H1 (cell line): ENCODE measurements at regions not wholly inside any gene's neighbourhood (a gene's known extent, or its start where the extent isn't known, plus 50 kb on each side); places are given as distances from the start of the nearest gene placed in this dataset.

Source experiments
- CTCF ChIA-PET: fragments of 300-600 bp; sonication (Branson Sonifier 250); formaldehyde crosslinking; loops from one replicate; lab custom pipeline; 2021; ENCODE audit not compliant: partially characterized antibody; lab: Charles Lee
- POLR2A ChIA-PET: fragments of 300-600 bp; sonication (Branson Sonifier 250); formaldehyde crosslinking; loops from one replicate; lab custom pipeline; 2021; ENCODE audit warnings: inconsistent platforms; ENCODE audit not compliant: partially characterized antibody; lab: Charles Lee
- DNase-seq, 2 experiments: peaks; one replicate each; pipeline versions ENCODE4 v3.0.0 to v3.0.0-alpha.2; 2010 to 2022; ENCODE audit warnings: low spot score in 2 of 2, low read depth in 1 of 2, mixed read lengths in 1 of 2
- FAIRE-seq: peaks from 2 replicates; lab custom pipeline; 2011; peaks lifted over from hg19 to GRCh38; lab: Jason Lieb, UNC
- H2AFZ ChIP-seq: 2 replicates; pipeline ENCODE4 v1.8.1; 2012; ENCODE audit warnings: low read length, inconsistent platforms
- H2AK5ac ChIP-seq: 2 replicates; pipeline ENCODE4 v1.6.1; 2013; ENCODE audit warnings: low read depth, low read length
- H2BK120ac ChIP-seq: replicated peaks from 2 replicates; pipeline ENCODE3; 2013; ENCODE audit warnings: low read depth, low read length, inconsistent platforms
- H2BK12ac ChIP-seq: 2 replicates; pipeline ENCODE4 v1.6.1; 2013; ENCODE audit warnings: low read depth, low read length
- H2BK15ac ChIP-seq: 2 replicates; pipeline ENCODE4 v1.6.1; 2013; ENCODE audit warnings: low read length
- H2BK20ac ChIP-seq: 2 replicates; pipeline ENCODE4 v1.6.1; 2013; ENCODE audit warnings: low read length
- H2BK5ac ChIP-seq: 2 replicates; pipeline ENCODE4 v1.6.1; 2013; ENCODE audit warnings: low read depth, low read length
- H3K14ac ChIP-seq: 2 replicates; pipeline ENCODE4 v1.6.1; 2013; ENCODE audit warnings: inconsistent platforms; ENCODE audit not compliant: insufficient read length
- H3K18ac ChIP-seq: 2 replicates; pipeline ENCODE4 v1.6.1; 2013; ENCODE audit warnings: low read length; ENCODE audit errors: extremely low read depth
- H3K23ac ChIP-seq: 2 replicates; pipeline ENCODE4 v1.6.1; 2013; ENCODE audit warnings: inconsistent platforms; ENCODE audit not compliant: insufficient read length
- H3K23me2 ChIP-seq: 2 replicates; pipeline ENCODE4 v1.6.1; 2013; ENCODE audit warnings: low read depth, low read length
- H3K27ac ChIP-seq: 2 replicates; pipeline ENCODE4 v1.6.1; 2011; ENCODE audit warnings: low read depth, low read length, inconsistent platforms
- H3K27me3 ChIP-seq, 4 experiments: replicated peaks in 1 of 4; 1 replicate in 1 of 4; 2 replicates in 3 of 4; pipeline versions ENCODE4 v1.6.1 to v1.8.1; 2011 to 2013; ENCODE audit warnings: low read length in 3 of 4, mild to moderate bottlenecking in 3 of 4, inconsistent platforms in 2 of 4, mixed read lengths in 2 of 4, moderate library complexity in 1 of 4; ENCODE audit not compliant: control insufficient read depth in 3 of 4, insufficient read depth in 3 of 4; ENCODE audit errors: extremely low read depth in 1 of 4
- H3K36me3 ChIP-seq, 4 experiments: 2 replicates each; pipeline versions ENCODE4 v1.6.1 to v1.8.1; 2011 to 2013; ENCODE audit warnings: mild to moderate bottlenecking in 4 of 4, low read length in 3 of 4, moderate library complexity in 2 of 4, control low read depth in 1 of 4, inconsistent platforms in 1 of 4; ENCODE audit not compliant: insufficient read depth in 4 of 4, control insufficient read depth in 2 of 4
- H3K4ac ChIP-seq: replicated peaks from 2 replicates; pipeline ENCODE3; 2013; ENCODE audit warnings: low read length, low read depth, mixed read lengths, inconsistent platforms; ENCODE audit not compliant: insufficient read length
- H3K4me1 ChIP-seq, 4 experiments: replicated peaks in 1 of 4; 1 replicate in 1 of 4; 2 replicates in 3 of 4; pipeline versions ENCODE4 v1.6.1 to v1.8.1; 2011 to 2013; ENCODE audit warnings: low read length in 3 of 4, inconsistent platforms in 2 of 4, mixed read lengths in 1 of 4; ENCODE audit not compliant: insufficient read depth in 4 of 4, control insufficient read depth in 3 of 4
- H3K4me2 ChIP-seq, 2 experiments: 2 replicates each; pipeline versions ENCODE4 v1.6.1 to v1.8.1; 2011 to 2013; ENCODE audit warnings: low read depth in 2 of 2, low read length in 2 of 2, control low read depth in 1 of 2, inconsistent platforms in 1 of 2, mild to moderate bottlenecking in 1 of 2; ENCODE audit not compliant: insufficient read depth in 1 of 2
- H3K4me3 ChIP-seq, 4 experiments: fragments of 200-600, 300-600 bp in 1 of 4; sonication (generic), shearing (Covaris generic), sonication (Bioruptor Twin) in 1 of 4; 2 replicates each; pipeline versions ENCODE4 v1.5.1 to v1.8.1; 2011 to 2016; ENCODE audit warnings: low read length in 4 of 4, low read depth in 3 of 4, control low read depth in 2 of 4, inconsistent platforms in 2 of 4, mild to moderate bottlenecking in 2 of 4, mixed read lengths in 1 of 4, moderate library complexity in 1 of 4; ENCODE audit not compliant: insufficient read depth in 2 of 4; ENCODE audit errors: extremely low read depth in 1 of 4
- H3K56ac ChIP-seq: replicated peaks from 2 replicates; pipeline ENCODE3; 2013; ENCODE audit warnings: low read depth, mild to moderate bottlenecking, mixed read lengths, low read length, inconsistent platforms; ENCODE audit not compliant: insufficient read length
- H3K79me1 ChIP-seq: 2 replicates; pipeline ENCODE4 v1.6.1; 2013; ENCODE audit warnings: low read depth, low read length, control low read depth
- H3K79me2 ChIP-seq, 2 experiments: 2 replicates each; pipeline versions ENCODE4 v1.6.1 to v1.8.1; 2012 to 2013; ENCODE audit warnings: low read length in 2 of 2, mild to moderate bottlenecking in 2 of 2, inconsistent platforms in 1 of 2; ENCODE audit not compliant: insufficient read depth in 2 of 2, control insufficient read depth in 1 of 2
- H3K9ac ChIP-seq, 4 experiments: replicated peaks in 1 of 4; 1 replicate in 1 of 4; 2 replicates in 3 of 4; pipeline versions ENCODE4 v1.6.1 to v1.8.1; 2011 to 2013; ENCODE audit warnings: low read depth in 3 of 4, low read length in 3 of 4, control low read depth in 2 of 4, mild to moderate bottlenecking in 2 of 4, moderate library complexity in 2 of 4, inconsistent platforms in 1 of 4; ENCODE audit errors: extremely low read depth in 1 of 4
- H3K9me3 ChIP-seq, 2 experiments: 2 replicates each; pipeline versions ENCODE4 v1.6.1 to v1.8.1; 2012 to 2013; ENCODE audit warnings: mild to moderate bottlenecking in 2 of 2, moderate library complexity in 2 of 2, control low read depth in 1 of 2, inconsistent platforms in 1 of 2, low read depth in 1 of 2, low read length in 1 of 2, mixed read lengths in 1 of 2; ENCODE audit not compliant: insufficient read depth in 2 of 2
- H4K20me1 ChIP-seq, 2 experiments: replicated peaks in 1 of 2; 2 replicates each; pipeline versions ENCODE3 to v1.8.1; 2011 to 2013; ENCODE audit warnings: inconsistent platforms in 2 of 2, low read length in 2 of 2, mild to moderate bottlenecking in 1 of 2; ENCODE audit not compliant: insufficient read depth in 2 of 2, control insufficient read depth in 1 of 2
- H4K5ac ChIP-seq: 2 replicates; pipeline ENCODE4 v1.6.1; 2013; ENCODE audit warnings: low read length, low read depth, mixed read lengths, inconsistent platforms; ENCODE audit not compliant: insufficient read length
- H4K8ac ChIP-seq: 2 replicates; pipeline ENCODE4 v1.8.0; 2013; ENCODE audit warnings: mild to moderate bottlenecking, moderate library complexity, low read length, inconsistent platforms; ENCODE audit not compliant: insufficient read depth; ENCODE audit errors: extremely low read depth
- H4K91ac ChIP-seq: replicated peaks from 2 replicates; pipeline ENCODE3; 2013; ENCODE audit warnings: low read length, mixed read lengths, inconsistent platforms; ENCODE audit not compliant: insufficient read length
- ATF2 ChIP-seq: IDR thresholded peaks from 2 replicates; pipeline ENCODE4 v1.6.1; 2012; ENCODE audit warnings: low read length, inconsistent platforms
- BCL11A ChIP-seq, 2 experiments: IDR thresholded peaks; one replicate each; pipeline ENCODE4 v1.6.1; 2011; ENCODE audit warnings: low read depth in 2 of 2, low read length in 2 of 2, mild to moderate bottlenecking in 2 of 2
- BRCA1 ChIP-seq: IDR thresholded peaks from 2 replicates; pipeline ENCODE4 v1.6.1; 2012; ENCODE audit warnings: low read depth, low read length, improper control_type of control experiment
- CHD2 ChIP-seq: IDR thresholded peaks from 2 replicates; pipeline ENCODE4 v1.6.1; 2012; ENCODE audit warnings: low read length, improper control_type of control experiment
- CTBP2 ChIP-seq: IDR thresholded peaks from 2 replicates; pipeline ENCODE4 v1.7.0; 2011; ENCODE audit warnings: borderline replicate concordance, mild to moderate bottlenecking, moderate library complexity, mixed read lengths, low read length; ENCODE audit not compliant: insufficient read depth, insufficient read length
- EZH2 ChIP-seq: fragments of 200-600 bp; sonication (generic); IDR thresholded peaks from 2 replicates; pipeline ENCODE4 v1.7.1; 2012; ENCODE audit warnings: low read depth, mild to moderate bottlenecking, moderate library complexity, low read length, inconsistent platforms; ENCODE audit not compliant: severe bottlenecking
- HDAC2 ChIP-seq, 2 experiments: fragments of 300-600 bp in 1 of 2; sonication (generic) in 1 of 2; IDR thresholded peaks; 2 replicates each; pipeline ENCODE4 v1.6.1; 2011 to 2012; ENCODE audit warnings: low read depth in 2 of 2, low read length in 2 of 2, mild to moderate bottlenecking in 2 of 2, moderate library complexity in 2 of 2, borderline replicate concordance in 1 of 2, inconsistent platforms in 1 of 2
- KDM4A ChIP-seq: IDR thresholded peaks from one replicate; pipeline ENCODE4 v1.7.1; 2012; ENCODE audit warnings: low read depth, mild to moderate bottlenecking, moderate library complexity, low read length, inconsistent platforms; ENCODE audit not compliant: severe bottlenecking
- RAD21 ChIP-seq, 2 experiments: IDR thresholded peaks in 1 of 2; conservative IDR thresholded peaks in 1 of 2; 2 replicates each; pipeline ENCODE4 v1.6.1; 2011; ENCODE audit warnings: low read depth in 2 of 2, low read length in 2 of 2, improper control_type of control experiment in 1 of 2, inconsistent platforms in 1 of 2, mild to moderate bottlenecking in 1 of 2, moderate library complexity in 1 of 2
- TF ChIP-seq, protein P1 (sequence below): IDR thresholded peaks from 2 replicates; pipeline ENCODE4 v1.6.1; 2011; ENCODE audit warnings: low read depth, mild to moderate bottlenecking, low read length; ENCODE audit not compliant: insufficient read depth
- TF ChIP-seq, protein P2 (sequence below): IDR thresholded peaks from 2 replicates; pipeline ENCODE4 v1.6.1; 2011; ENCODE audit warnings: low read length, improper control_type of control experiment

DNA sequence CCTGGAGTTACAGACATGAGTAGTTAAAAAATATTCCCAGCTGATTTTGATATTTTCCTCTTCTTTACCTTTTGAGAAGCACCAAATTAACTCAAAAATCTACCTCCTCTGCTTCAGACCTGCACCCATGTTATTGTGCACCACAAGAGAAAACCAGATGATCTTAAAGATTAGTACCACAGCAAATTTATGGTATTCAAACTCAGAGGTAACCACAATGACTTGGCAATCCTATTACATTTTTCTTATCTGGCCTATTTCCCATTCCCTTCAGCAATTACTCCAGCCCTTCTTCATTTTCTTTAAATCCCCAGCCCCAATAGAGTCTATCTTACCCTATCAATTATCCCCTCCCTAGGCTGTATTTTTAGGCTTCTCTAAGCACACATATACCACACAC lies 535.1 kb downstream of the FAT4 start:
- ChIA-PET CTCF (interaction anchor here (0.7 to 1.5 kb wide), 3 partner anchors 105 to 518 kb away, joined by 3 to 6 read pairs (median 5); no protein-coding TSS in a partner anchor), POLR2A (no interaction called here)
- Histone ChIP-seq H3K14ac (no peak overlapping the region), H3K79me1 (no peaks in the 10 kb centered on the region), H3K27me3 (no peaks in the 10 kb centered on the region), H3K23me2 (no peaks in the 10 kb centered on the region), H4K20me1 (no peaks in the 10 kb centered on the region), H3K9ac (no peak overlapping the region), H2BK12ac (no peak overlapping the region), H4K91ac (no peak overlapping the region), H3K4ac (no peak overlapping the region), H4K8ac (no peak overlapping the region), H3K4me2 (no peak overlapping the region), H3K9me3 (no peaks in the 10 kb centered on the region), H3K27ac (no peak overlapping the region), H2AFZ (no peak overlapping the region), H2BK5ac (no peak overlapping the region), H3K4me1 (no peaks in the 10 kb centered on the region), H2BK15ac (no peak overlapping the region), H2BK120ac (no peak overlapping the region), H3K36me3 (no peaks in the 10 kb centered on the region), H2AK5ac (no peak overlapping the region), H3K56ac (no peak overlapping the region), H3K79me2 (no peaks in the 10 kb centered on the region), H3K18ac (no peak overlapping the region), H4K5ac (no peak overlapping the region), H3K23ac (no peak overlapping the region), H3K4me3 (no peak overlapping the region), H2BK20ac (no peak overlapping the region)
- DNase-seq (no peak), FAIRE-seq (no peak)
- TF ChIP-seq BRCA1 (no peak), RAD21 (IDR thresholded peaks at IDR 0.05 in 1 of 2, conservative IDR thresholded peaks at IDR 0.05 in 1 of 2; ENCODE audit: low read depth in 2 of 2, low read length in 2 of 2) (no peak), KDM4A (no peak), BCL11A (IDR thresholded peaks at IDR 0.05; ENCODE audit: low read depth in 2 of 2, low read length in 2 of 2) (no peak), CHD2 (no peak), CTBP2 (no peak), HDAC2 (IDR thresholded peaks at IDR 0.05; ENCODE audit: borderline replicate concordance in 1 of 2, low read depth in 2 of 2, low read length in 2 of 2) (no peak), EZH2 (no peak), ATF2 (no peak)
- TF ChIP-seq, protein P1, sequence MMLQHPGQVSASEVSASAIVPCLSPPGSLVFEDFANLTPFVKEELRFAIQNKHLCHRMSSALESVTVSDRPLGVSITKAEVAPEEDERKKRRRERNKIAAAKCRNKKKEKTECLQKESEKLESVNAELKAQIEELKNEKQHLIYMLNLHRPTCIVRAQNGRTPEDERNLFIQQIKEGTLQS: no peak
- TF ChIP-seq, protein P2, sequence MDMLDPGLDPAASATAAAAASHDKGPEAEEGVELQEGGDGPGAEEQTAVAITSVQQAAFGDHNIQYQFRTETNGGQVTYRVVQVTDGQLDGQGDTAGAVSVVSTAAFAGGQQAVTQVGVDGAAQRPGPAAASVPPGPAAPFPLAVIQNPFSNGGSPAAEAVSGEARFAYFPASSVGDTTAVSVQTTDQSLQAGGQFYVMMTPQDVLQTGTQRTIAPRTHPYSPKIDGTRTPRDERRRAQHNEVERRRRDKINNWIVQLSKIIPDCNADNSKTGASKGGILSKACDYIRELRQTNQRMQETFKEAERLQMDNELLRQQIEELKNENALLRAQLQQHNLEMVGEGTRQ: no peak
